A673 (cell line): ENCODE measurements at regions not wholly inside any gene's neighbourhood (a gene's known extent, or its start where the extent isn't known, plus 50 kb on each side); places are given as distances from the start of the nearest gene placed in this dataset.

Source experiments
- BruUV-seq: library from RNA; stranded (reverse); fragments of 400-500 nt; replicated peaks from 2 replicates; lab custom pipeline; 2021; lab: Mats Ljungman, UMichigan
- CTCF ChIA-PET: fragments of 300-600 bp; sonication (Branson Sonifier 250); formaldehyde crosslinking; loops from one replicate; lab custom pipeline; 2022; ENCODE audit warnings: antibody characterized with exemption; lab: Charles Lee
- POLR2A ChIA-PET: fragments of 300-600 bp; sonication (Branson Sonifier 250); formaldehyde crosslinking; loops from one replicate; lab custom pipeline; 2022; ENCODE audit warnings: antibody characterized with exemption; ENCODE audit not compliant: low non-redundant PET; lab: Charles Lee
- DNase-seq: peaks from one replicate; pipeline ENCODE4 v3.0.0-alpha.2; 2015; ENCODE audit warnings: low spot score
- H3K27ac ChIP-seq: fragments of 200-600 bp; sonication (generic); 2 replicates; pipeline ENCODE4 v1.5.1; 2016; ENCODE audit warnings: mixed run types, low read depth, mild to moderate bottlenecking, mixed read lengths, antibody characterized with exemption, low read length; ENCODE audit not compliant: poor library complexity, severe bottlenecking
- H3K27me3 ChIP-seq: fragments of 200-600 bp; sonication (generic); replicated peaks from 2 replicates; pipeline ENCODE4 v1.6.1; 2017; ENCODE audit warnings: mixed run types, low read depth, mild to moderate bottlenecking, mixed read lengths, antibody characterized with exemption, low read length; ENCODE audit not compliant: insufficient read depth, poor library complexity
- H3K36me3 ChIP-seq: fragments of 200-600 bp; sonication (generic); 2 replicates; pipeline ENCODE4 v1.6.1; 2016; ENCODE audit warnings: mixed run types, mild to moderate bottlenecking, mixed read lengths, antibody characterized with exemption, low read length; ENCODE audit not compliant: insufficient read depth, poor library complexity, severe bottlenecking
- H3K4me1 ChIP-seq: fragments of 200-600 bp; sonication (generic); 2 replicates; pipeline ENCODE4 v1.6.1; 2017; ENCODE audit warnings: mixed run types, mild to moderate bottlenecking, mixed read lengths, antibody characterized with exemption, low read length; ENCODE audit not compliant: insufficient read depth, poor library complexity, severe bottlenecking
- H3K4me3 ChIP-seq: fragments of 200-600 bp; sonication (generic); 2 replicates; pipeline ENCODE4 v1.5.1; 2016; ENCODE audit warnings: low read depth, mixed run types, mild to moderate bottlenecking, mixed read lengths, low read length; ENCODE audit not compliant: poor library complexity, severe bottlenecking
- H3K9me3 ChIP-seq: fragments of 200-600 bp; sonication (generic); 2 replicates; pipeline ENCODE4 v1.6.1; 2016; ENCODE audit warnings: mixed run types, low read depth, mild to moderate bottlenecking, mixed read lengths, antibody characterized with exemption, low read length; ENCODE audit not compliant: poor library complexity, severe bottlenecking
- EZH2 ChIP-seq: fragments of 200-600 bp; sonication (generic); IDR thresholded peaks from 2 replicates; pipeline ENCODE4 v1.6.1; 2017; ENCODE audit warnings: borderline replicate concordance, low read depth, mild to moderate bottlenecking, mixed read lengths, antibody characterized with exemption, low read length; ENCODE audit not compliant: poor library complexity, severe bottlenecking
- intact Hi-C: fragments of 100-400 bp; cut with micrococcal nuclease; formaldehyde crosslinking; loops from one replicate; pipeline ENCODE4 v1.10.0; 2022; ENCODE audit not compliant: unreplicated experiment
- TF ChIP-seq, protein P1 (sequence below): fragments of 300-800, 200-600 bp; sonication (generic); conservative IDR thresholded peaks from 2 replicates; pipeline ENCODE4 v1.5.1; 2017; ENCODE audit warnings: low read depth, mild to moderate bottlenecking, antibody characterized with exemption, low read length, moderate library complexity, mixed read lengths

DNA sequence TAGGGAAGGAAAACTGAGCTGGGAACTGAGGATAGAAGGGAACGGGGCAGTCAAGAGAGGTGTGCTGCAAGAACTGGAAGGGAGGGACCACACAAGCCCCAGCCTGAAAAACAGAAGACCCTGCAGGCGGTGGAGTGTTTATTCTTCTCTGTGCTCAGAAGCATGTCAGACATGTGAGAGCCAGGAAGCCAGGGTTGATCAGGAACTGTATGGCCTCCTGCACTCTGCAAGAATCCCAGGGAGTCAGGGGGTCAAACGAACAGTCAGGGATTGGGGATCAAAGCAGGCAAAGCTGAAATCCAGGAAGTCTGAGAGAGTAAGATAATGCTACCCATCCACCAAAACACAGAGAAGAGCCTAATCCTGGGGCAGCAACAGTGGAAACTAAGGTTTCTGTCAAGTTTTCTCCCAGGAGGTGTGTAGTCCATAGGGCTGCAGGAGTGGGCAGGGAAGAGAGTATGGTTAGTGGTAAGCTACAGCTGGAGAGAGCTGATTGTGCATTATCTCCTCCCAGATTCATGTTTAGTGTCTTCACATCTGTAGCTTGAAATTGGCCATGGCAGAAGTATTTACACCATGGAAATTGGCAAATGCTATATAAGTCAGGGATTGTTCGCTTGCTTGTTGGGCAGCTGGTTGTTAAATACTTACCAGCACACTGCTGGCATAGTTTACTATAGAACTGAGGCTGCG lies 115.4 kb upstream of the SLC44A1 start:
- Histone ChIP-seq H3K27me3 (no peaks in the 10 kb centered on the region), H3K9me3 (no peaks in the 10 kb centered on the region), H3K36me3 (no peaks in the 10 kb centered on the region), H3K4me3 (no peak overlapping the region), H3K27ac (no peak overlapping the region), H3K4me1 (no peaks in the 10 kb centered on the region)
- ChIA-PET POLR2A (no interaction called here), CTCF (no interaction called here)
- TF ChIP-seq EZH2: no peak
- TF ChIP-seq, protein P1, sequence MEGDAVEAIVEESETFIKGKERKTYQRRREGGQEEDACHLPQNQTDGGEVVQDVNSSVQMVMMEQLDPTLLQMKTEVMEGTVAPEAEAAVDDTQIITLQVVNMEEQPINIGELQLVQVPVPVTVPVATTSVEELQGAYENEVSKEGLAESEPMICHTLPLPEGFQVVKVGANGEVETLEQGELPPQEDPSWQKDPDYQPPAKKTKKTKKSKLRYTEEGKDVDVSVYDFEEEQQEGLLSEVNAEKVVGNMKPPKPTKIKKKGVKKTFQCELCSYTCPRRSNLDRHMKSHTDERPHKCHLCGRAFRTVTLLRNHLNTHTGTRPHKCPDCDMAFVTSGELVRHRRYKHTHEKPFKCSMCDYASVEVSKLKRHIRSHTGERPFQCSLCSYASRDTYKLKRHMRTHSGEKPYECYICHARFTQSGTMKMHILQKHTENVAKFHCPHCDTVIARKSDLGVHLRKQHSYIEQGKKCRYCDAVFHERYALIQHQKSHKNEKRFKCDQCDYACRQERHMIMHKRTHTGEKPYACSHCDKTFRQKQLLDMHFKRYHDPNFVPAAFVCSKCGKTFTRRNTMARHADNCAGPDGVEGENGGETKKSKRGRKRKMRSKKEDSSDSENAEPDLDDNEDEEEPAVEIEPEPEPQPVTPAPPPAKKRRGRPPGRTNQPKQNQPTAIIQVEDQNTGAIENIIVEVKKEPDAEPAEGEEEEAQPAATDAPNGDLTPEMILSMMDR: no peak
- BruUV-seq: no TSS peak
- intact Hi-C loops: no loop called here
- DNase-seq: no peak

DNA sequence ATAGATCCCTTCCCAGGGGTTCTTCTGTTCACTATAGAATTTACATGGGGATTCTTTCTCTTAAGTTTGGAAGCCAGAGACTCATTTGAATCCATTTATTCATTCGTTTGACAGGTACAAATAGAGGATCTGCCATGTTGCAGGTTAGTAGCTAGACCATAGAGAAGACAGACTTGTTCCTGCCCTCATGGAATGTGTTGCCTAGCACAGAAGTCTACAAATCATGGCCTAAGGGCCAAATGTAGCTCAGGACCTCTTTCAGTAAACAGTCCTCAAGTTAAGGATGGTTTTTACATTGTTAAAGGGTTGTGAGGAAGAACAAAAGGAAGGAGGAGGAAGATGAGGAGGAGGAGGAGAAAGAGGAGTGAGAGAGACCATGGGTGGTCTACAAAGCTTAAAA lies 114.7 kb upstream of the SLC44A1 start:
- intact Hi-C loops: no loop called here
- no TSS peak for BruUV-seq
- POLR2A ChIA-PET: no interaction called here

DNA sequence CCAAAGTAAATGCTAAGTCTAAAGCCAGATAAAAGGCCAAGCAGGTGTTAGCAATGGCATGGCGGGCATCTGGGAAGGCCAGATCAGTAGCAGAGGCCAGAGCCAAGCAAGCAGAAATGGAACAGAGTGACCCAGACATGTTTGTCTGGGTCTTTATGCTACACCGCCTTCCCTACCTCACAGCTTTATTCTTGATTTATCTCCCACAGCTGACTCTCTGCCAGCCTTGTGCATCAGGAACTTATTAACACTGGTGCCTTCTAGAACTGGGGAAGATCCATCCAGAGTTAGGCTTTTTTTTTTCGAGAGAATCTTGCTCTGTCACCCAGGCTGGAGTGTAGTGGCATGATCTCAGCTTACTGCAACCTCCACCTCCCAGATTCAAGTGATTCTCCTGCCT lies 112.5 kb upstream of the SLC44A1 start:
- Histone ChIP-seq H3K27me3 (no peaks in the 10 kb centered on the region), H3K4me1 (no peaks in the 10 kb centered on the region), H3K36me3 (no peaks in the 10 kb centered on the region), H3K9me3 (no peaks in the 10 kb centered on the region), H3K27ac (no peak overlapping the region), H3K4me3 (no peak overlapping the region)
- CTCF ChIA-PET: no interaction called here
- no peak for TF ChIP-seq EZH2
- TF ChIP-seq, protein P1: no peak
- no peak for DNase-seq
- POLR2A ChIA-PET: no interaction called here
- no TSS peak for BruUV-seq
- intact Hi-C loops: no loop called here

More for the DNA sequence above, 114.7 kb upstream of the SLC44A1 start:
- H3K9me3 ChIP-seq: no peaks in the 10 kb centered on the region
- H3K4me1 ChIP-seq: no peaks in the 10 kb centered on the region
- no peak for DNase-seq
- no peak overlapping the region for H3K27ac ChIP-seq
- no peaks in the 10 kb centered on the region for H3K36me3 ChIP-seq
- no peak for TF ChIP-seq EZH2
- TF ChIP-seq, protein P1: no peak
- CTCF ChIA-PET: no interaction called here
- H3K4me3 ChIP-seq: no peak overlapping the region
- no peaks in the 10 kb centered on the region for H3K27me3 ChIP-seq
